A549 (cell line): ENCODE measurements at regions not wholly inside any gene's neighbourhood (a gene's known extent, or its start where the extent isn't known, plus 50 kb on each side); places are given as distances from the start of the nearest gene placed in this dataset.

Experiments used
- ATAC-seq, 2 experiments: fragments of 200-7000 bp in 1 of 2; fragments of >200 bp in 1 of 2; cut with Nextera tagmentation in 1 of 2; cut with Tn5 transposase in 1 of 2; 3 replicates each; pipeline versions ENCODE4 v1.8.0 to v1.9.1; 2018 to 2020; ENCODE audit warnings: mild to moderate bottlenecking in 1 of 2, moderate library complexity in 1 of 2
- CTCF ChIA-PET: fragments of 300-600 bp; sonication (Branson Sonifier 250); formaldehyde crosslinking; extraction: SDS; loops from one replicate; lab custom pipeline; 2021; ENCODE audit warnings: antibody characterized with exemption, inconsistent platforms; lab: Yijun Ruan, JAX
- POLR2A ChIA-PET: fragments of 350-600 bp; formaldehyde crosslinking; extraction: SDS; loops from one replicate; lab custom pipeline; 2021; ENCODE audit warnings: antibody characterized with exemption, inconsistent platforms; lab: Yijun Ruan, JAX
- DNase-seq, 2 experiments: peaks; one replicate each; pipeline versions ENCODE4 v3.0.0 to v3.0.0-alpha.2; 2011 to 2016; ENCODE audit warnings: low read depth in 1 of 2, low spot score in 1 of 2
- FAIRE-seq: peaks from 2 replicates; lab custom pipeline; 2011; peaks lifted over from hg19 to GRCh38; lab: Jason Lieb, UNC
- H3K27ac ChIP-seq, 2 experiments: fragments of >200 bp; sonication (Bioruptor Twin); formaldehyde crosslinking; 3 replicates each; pipeline ENCODE4 v1.5.1; 2016 to 2017
- H3K4me1 ChIP-seq: fragments of >200 bp; sonication (Bioruptor Twin); formaldehyde crosslinking; 3 replicates; pipeline ENCODE4 v1.6.1; 2016
- H3K4me2 ChIP-seq: fragments of >200 bp; sonication (Bioruptor Twin); formaldehyde crosslinking; 3 replicates; pipeline ENCODE4 v1.6.1; 2016
- H3K4me3 ChIP-seq: fragments of >200 bp; sonication (Bioruptor Twin); formaldehyde crosslinking; 3 replicates; pipeline ENCODE4 v1.5.1; 2016
- H3K9me3 ChIP-seq: fragments of >200 bp; sonication (Bioruptor Twin); formaldehyde crosslinking; 3 replicates; pipeline ENCODE4 v1.6.1; 2016
- CHD2 ChIP-seq: fragments of 150-350 bp; IDR thresholded peaks from 2 replicates; pipeline ENCODE4 v1.6.1; 2014; ENCODE audit warnings: low read length; ENCODE audit not compliant: partially characterized antibody
- EP300 ChIP-seq, 2 experiments: fragments of >200 bp; sonication (Bioruptor Twin); formaldehyde crosslinking; IDR thresholded peaks; 2 replicates in 1 of 2; 3 replicates in 1 of 2; pipeline ENCODE4 v1.6.1; 2016 to 2017
- ESRRA ChIP-seq: fragments of 150-350 bp; IDR thresholded peaks from 2 replicates; pipeline ENCODE4 v1.6.1; 2014; ENCODE audit warnings: mild to moderate bottlenecking, low read length, borderline replicate concordance
- FOSL2 ChIP-seq, 2 experiments: fragments of 450-650 bp in 1 of 2; fragments of >200 bp in 1 of 2; sonication (Bioruptor Twin) in 1 of 2; formaldehyde crosslinking; IDR thresholded peaks; 2 replicates each; pipeline versions ENCODE4 v1.5.0 to v1.6.1; 2016 to 2020; ENCODE audit warnings: mild to moderate bottlenecking in 1 of 2, moderate library complexity in 1 of 2
- GATA3 ChIP-seq: IDR thresholded peaks from 2 replicates; pipeline ENCODE4 v1.6.1; 2012; ENCODE audit warnings: borderline replicate concordance
- HDAC2 ChIP-seq: fragments of 200-600 bp; sonication (generic); IDR thresholded peaks from 2 replicates; pipeline ENCODE4 v1.6.1; 2016
- HES2 ChIP-seq: fragments of >200 bp; sonication (Bioruptor Twin); formaldehyde crosslinking; IDR thresholded peaks from 2 replicates; pipeline ENCODE4 v1.6.1; 2016
- HMGXB4 ChIP-seq: fragments of 250-450 bp; sonication (Bioruptor Pico); IDR thresholded peaks from 2 replicates; pipeline ENCODE4 v1.5.0; 2021; ENCODE audit warnings: mild to moderate bottlenecking, moderate library complexity, borderline replicate concordance
- HOXB13 ChIP-seq: fragments of 250-450 bp; sonication (Bioruptor Pico); IDR thresholded peaks from 2 replicates; pipeline ENCODE4 v1.5.0; 2020; ENCODE audit warnings: low read depth, mild to moderate bottlenecking, moderate library complexity
- HOXB5 ChIP-seq: fragments of 250-450 bp; sonication (Bioruptor Pico); IDR thresholded peaks from 2 replicates; pipeline ENCODE4 v1.5.0; 2020; ENCODE audit warnings: mild to moderate bottlenecking, moderate library complexity
- MAX ChIP-seq: IDR thresholded peaks from 2 replicates; pipeline ENCODE4 v1.6.1; 2012
- MYC ChIP-seq: IDR thresholded peaks from 2 replicates; pipeline ENCODE4 v1.6.1; 2012; ENCODE audit warnings: mild to moderate bottlenecking, inconsistent platforms, low read length, improper control_type of control experiment, borderline replicate concordance
- NFE2L2 ChIP-seq: fragments of 150-350 bp; conservative IDR thresholded peaks from 2 replicates; pipeline ENCODE4 v1.6.1; 2014; ENCODE audit warnings: low read length
- NR3C1 ChIP-seq: fragments of >200 bp; sonication (Bioruptor Twin); formaldehyde crosslinking; IDR thresholded peaks from 3 replicates; pipeline ENCODE4 v1.6.1; 2017
- PHF8 ChIP-seq: fragments of 200-600 bp; sonication (generic); IDR thresholded peaks from 2 replicates; pipeline ENCODE4 v1.6.1; 2016; ENCODE audit warnings: low read depth, mild to moderate bottlenecking, antibody characterized with exemption, moderate library complexity, borderline replicate concordance
- POLR2A ChIP-seq: IDR thresholded peaks from 2 replicates; pipeline ENCODE4 v1.6.1; 2012; ENCODE audit warnings: mild to moderate bottlenecking, low read length
- POLR2AphosphoS2 ChIP-seq: conservative IDR thresholded peaks from 2 replicates; pipeline ENCODE4 v1.6.1; 2012; ENCODE audit warnings: low read length, improper control_type of control experiment, inconsistent platforms
- RARB ChIP-seq: fragments of 250-450 bp; sonication (Bioruptor Pico); IDR thresholded peaks from 2 replicates; pipeline ENCODE4 v1.8.0; 2021; ENCODE audit warnings: mild to moderate bottlenecking, moderate library complexity
- RFX5 ChIP-seq: fragments of 450-650 bp; IDR thresholded peaks from 2 replicates; pipeline ENCODE4 v1.7.1; 2014; ENCODE audit warnings: antibody characterized with exemption, mild to moderate bottlenecking, moderate library complexity
- RNF2 ChIP-seq: fragments of 200-600 bp; sonication (generic); IDR thresholded peaks from 2 replicates; pipeline ENCODE4 v1.6.1; 2016; ENCODE audit warnings: low read depth, mild to moderate bottlenecking, antibody characterized with exemption, moderate library complexity, borderline replicate concordance
- SMC3 ChIP-seq: fragments of >200 bp; sonication (Bioruptor Twin); formaldehyde crosslinking; IDR thresholded peaks from 3 replicates; pipeline ENCODE4 v1.6.1; 2018; ENCODE audit warnings: inconsistent platforms
- TFCP2L1 ChIP-seq: fragments of 250-450 bp; sonication (Bioruptor Pico); IDR thresholded peaks from 2 replicates; pipeline ENCODE4 v1.5.0; 2021; ENCODE audit warnings: mild to moderate bottlenecking
- ZNF302 ChIP-seq: fragments of 250-450 bp; sonication (Bioruptor Pico); IDR thresholded peaks from 2 replicates; pipeline ENCODE4 v1.9.0; 2021; ENCODE audit warnings: inconsistent platforms, mild to moderate bottlenecking, moderate library complexity
- WGBS: methylation state at CpG from one replicate; pipeline ENCODE4 v1.1.6; 2017; ENCODE audit errors: missing lambda C conversion rate; 5-methylcytosine and 5-hydroxymethylcytosine counted together
- TF ChIP-seq, protein P1 (sequence below): IDR thresholded peaks from 2 replicates; pipeline ENCODE4 v1.6.1; 2012

DNA sequence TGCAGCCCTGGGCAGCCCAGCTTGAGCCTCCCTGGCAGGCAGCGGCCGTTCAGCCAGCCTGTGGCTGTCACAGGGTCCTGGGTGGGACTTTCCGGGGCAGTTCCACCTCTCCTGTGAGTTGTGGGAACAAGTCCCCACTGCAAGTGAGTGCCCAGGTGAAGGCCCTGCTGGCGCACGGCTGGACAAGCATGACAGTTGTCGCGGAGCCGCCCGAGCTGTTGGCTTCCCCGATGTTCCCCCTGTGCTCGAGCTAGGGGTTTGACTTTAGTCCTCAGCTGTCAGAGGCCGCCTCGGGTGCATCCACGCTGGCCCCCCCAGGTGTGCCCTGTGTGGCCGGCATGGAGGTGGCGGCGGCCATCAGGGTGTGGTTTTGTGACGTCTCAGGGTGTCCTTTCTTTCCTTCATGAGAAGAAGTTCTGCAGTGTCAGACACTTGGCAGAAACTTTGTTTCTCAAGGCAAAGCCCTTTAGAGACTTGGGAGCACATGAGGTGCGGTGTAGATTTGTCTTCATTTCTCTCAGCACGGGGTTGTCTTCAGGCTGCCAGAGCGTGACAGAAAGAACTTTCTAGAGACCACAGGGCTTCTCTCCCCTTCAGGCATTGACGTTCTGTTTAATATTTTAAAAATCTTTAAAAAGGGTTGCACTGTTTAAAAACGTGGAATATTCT lies 69.4 kb upstream of the HGFAC start:
- TF ChIP-seq HOXB5 (CRISPR knock-in tag) (no peak), MAX (no peak), HOXB13 (CRISPR knock-in tag) (no peak), MYC (no peak), POLR2A (no peak), FOSL2 (IDR thresholded peaks at IDR 0.05) (no peak), FOSL2 (CRISPR knock-in tag; IDR thresholded peaks at IDR 0.05) (no peak), PHF8 (no peak), NFE2L2 (no peak), POLR2AphosphoS2 (no peak), EP300 (IDR thresholded peaks at IDR 0.05) (no peak), RNF2 (no peak)
- H3K4me3 ChIP-seq = no peak overlapping the region
- ChIA-PET POLR2A (no interaction called here), CTCF (interaction anchor here (0.8 kb wide), 1 partner anchor 109 kb away, joined by 3 read pairs; no protein-coding TSS in a partner anchor)
- WGBS = 79% methylated on average over 7 of the region's 23 CpGs
- no peak for FAIRE-seq
- DNase-seq = no peak
- H3K27ac ChIP-seq = no peak overlapping the region
- no peak for ATAC-seq
- no peaks in the 10 kb centered on the region for H3K9me3 ChIP-seq
- H3K4me2 ChIP-seq = no peak overlapping the region
- no peaks in the 10 kb centered on the region for H3K4me1 ChIP-seq

DNA sequence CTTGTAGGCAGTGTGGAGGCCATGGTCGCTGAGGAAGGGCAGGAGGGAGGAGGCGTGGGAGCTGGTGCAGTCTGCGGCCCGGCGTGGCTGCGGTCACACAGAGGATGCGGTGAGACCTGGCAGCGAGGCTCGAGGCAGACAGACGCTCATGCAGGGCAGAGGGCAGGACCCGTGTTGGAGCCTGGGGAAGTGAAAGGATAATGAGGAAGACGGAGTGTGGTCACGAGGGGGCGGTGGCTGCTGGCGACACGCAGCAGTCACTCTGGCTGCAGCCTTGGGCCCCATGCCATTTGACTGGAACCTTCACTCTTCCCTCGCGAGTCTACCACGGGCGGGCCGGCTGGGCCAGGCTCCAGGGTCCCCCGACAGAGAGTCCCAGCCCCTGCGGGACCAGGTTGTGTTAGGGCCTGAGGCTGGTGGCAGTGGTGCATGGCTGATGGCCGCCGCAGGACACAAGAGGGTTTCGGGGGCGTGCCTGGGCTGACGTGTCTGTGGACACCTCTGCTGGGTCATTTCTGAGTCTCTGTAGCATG lies 68.8 kb upstream of the HGFAC start:
- Histone ChIP-seq H3K9me3 (no peaks in the 10 kb centered on the region), H3K4me2 (no peak overlapping the region), H3K27ac (no peak overlapping the region), H3K4me1 (no peaks in the 10 kb centered on the region), H3K4me3 (no peak overlapping the region)
- DNase-seq = no peak
- ChIA-PET CTCF (interaction anchor here (0.8 to 1.8 kb wide), 2 partner anchors 18 to 108 kb away, joined by 3 to 4 read pairs; no protein-coding TSS in a partner anchor), POLR2A (no interaction called here)
- no peak for ATAC-seq
- WGBS = 90% methylated on average over 24 of the region's 28 CpGs
- FAIRE-seq = no peak
- TF ChIP-seq TFCP2L1 (CRISPR knock-in tag) (no peak), SMC3 (no peak), RFX5 (no peak), HOXB5 (CRISPR knock-in tag) (no peak), CHD2 (no peak), HES2 (no peak), ZNF302 (CRISPR knock-in tag) (no peak), GATA3 (no peak), ESRRA (no peak), HMGXB4 (CRISPR knock-in tag) (no peak), NR3C1 (no peak), RARB (CRISPR knock-in tag) (no peak), HDAC2 (no peak)
- TF ChIP-seq, protein P1, sequence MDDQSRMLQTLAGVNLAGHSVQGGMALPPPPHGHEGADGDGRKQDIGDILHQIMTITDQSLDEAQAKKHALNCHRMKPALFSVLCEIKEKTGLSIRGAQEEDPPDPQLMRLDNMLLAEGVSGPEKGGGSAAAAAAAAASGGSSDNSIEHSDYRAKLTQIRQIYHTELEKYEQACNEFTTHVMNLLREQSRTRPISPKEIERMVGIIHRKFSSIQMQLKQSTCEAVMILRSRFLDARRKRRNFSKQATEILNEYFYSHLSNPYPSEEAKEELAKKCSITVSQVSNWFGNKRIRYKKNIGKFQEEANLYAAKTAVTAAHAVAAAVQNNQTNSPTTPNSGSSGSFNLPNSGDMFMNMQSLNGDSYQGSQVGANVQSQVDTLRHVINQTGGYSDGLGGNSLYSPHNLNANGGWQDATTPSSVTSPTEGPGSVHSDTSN = no peak
